Activated CD8-positive, alpha-beta memory T cell treated with anti-CD3 and anti-CD28 coated beads for 36 hours (primary cell): ENCODE measurements at regions not wholly inside any gene's neighbourhood (a gene's known extent, or its start where the extent isn't known, plus 50 kb on each side); places are given as distances from the start of the nearest gene placed in this dataset.

Source experiments
- CTCF ChIA-PET: fragments of 350-600 bp; sonication (Branson Sonifier 250); formaldehyde crosslinking; loops from one replicate; lab custom pipeline; 2021; ENCODE audit warnings: antibody characterized with exemption; lab: Charles Lee
- POLR2A ChIA-PET: fragments of 350-600 bp; sonication (Branson Sonifier 250); formaldehyde crosslinking; loops from one replicate; lab custom pipeline; 2021; ENCODE audit warnings: antibody characterized with exemption; lab: Charles Lee

DNA sequence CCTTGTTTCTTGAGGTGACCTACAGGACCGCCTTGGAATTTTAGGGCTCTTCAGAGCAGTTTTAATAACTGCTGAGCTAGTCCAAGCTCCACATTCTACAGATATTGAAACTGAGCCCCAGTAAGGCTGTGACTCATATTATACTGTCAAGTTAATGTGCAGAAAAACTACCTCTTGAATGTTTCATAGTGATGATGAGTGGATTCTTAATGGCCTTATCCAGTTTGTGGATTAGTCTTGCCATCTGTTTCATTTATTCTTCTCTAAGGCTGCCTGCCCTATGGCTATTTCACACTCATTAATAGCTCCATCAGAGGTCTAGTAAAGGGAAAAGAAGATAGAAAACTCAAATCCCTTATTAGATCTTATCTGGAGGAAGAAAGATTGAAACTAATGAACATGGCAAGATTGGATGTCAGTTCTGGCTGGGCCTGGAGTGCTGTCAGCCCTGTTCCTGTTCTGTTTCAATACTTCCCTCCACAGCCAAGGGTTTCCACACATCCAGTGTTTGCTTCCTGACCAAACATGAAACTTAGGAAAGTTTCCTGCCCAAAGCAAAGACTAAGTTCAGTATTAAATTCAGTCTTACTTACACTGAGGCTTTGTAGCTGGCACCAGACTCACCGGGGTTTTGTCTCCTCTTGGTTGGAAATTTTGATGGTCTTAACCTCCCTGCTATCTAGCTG, 215.6 kb upstream of the DMAC1 start:
- CTCF ChIA-PET = no interaction called here

DNA sequence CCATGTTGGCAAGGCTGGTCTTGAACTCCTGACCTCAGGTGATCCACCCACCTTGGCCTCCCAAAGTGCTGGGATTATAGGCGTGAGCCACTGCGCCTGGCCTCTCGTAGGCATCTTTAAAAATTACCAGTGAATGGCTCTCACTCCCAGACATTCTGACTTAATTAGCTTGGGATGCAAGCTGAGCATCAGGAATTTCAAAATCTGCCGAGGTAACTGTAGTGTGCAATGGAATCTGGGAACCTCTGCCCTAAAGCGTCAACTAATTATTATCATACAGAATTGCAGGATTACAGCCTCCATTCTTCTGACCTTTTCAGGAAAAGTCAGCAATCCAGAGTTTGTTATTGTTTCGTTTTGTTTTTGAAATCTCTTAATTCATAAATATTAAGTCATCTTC, 213.4 kb upstream of the DMAC1 start:
- CTCF ChIA-PET = interaction anchor here (0.6 kb wide), 1 partner anchor 156 kb away, joined by 4 read pairs; no protein-coding TSS in a partner anchor
- POLR2A ChIA-PET = no interaction called here

More for the DNA sequence above, 215.6 kb upstream of the DMAC1 start:
- POLR2A ChIA-PET = no interaction called here

DNA sequence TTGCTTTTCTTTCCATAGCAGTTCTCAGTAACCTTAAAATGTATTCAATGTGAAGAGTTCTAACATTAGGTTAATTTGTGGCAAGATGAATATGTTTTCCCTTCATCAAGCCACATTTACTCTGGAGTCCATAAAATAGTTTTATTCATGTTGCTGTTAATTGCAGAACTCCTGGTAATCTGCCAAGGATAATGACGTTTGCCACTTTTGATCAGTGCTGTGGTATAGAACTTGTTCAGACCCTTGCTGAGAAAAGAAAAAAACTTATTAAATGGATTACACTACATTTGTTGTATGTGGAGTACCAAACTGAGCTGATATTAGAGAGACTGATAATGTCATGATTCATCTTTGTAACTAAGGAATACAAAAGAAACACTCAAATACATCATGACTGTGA, 212.4 kb upstream of the DMAC1 start:
- ChIA-PET POLR2A (no interaction called here), CTCF (no interaction called here)

DNA sequence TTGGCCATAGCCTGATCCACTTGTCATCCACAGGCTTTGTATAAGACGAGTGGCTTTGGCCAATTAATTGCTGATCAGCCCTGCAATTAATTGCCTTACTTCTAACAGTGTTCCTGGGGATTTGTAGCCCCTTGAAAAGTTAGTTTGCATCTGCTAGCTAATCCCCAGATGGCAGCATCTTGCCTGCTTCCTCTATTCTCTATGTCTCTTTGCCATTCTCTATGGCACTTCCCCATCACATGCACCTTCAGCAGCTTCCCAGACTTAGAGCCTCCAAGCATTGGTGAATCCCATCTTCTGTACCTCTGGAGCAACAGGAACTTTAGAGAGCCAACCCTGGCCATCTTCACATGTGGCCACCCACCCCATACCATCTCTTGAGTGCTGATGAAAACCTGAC, 197.0 kb upstream of the DMAC1 start:
- POLR2A ChIA-PET = no interaction called here
- CTCF ChIA-PET = no interaction called here

DNA sequence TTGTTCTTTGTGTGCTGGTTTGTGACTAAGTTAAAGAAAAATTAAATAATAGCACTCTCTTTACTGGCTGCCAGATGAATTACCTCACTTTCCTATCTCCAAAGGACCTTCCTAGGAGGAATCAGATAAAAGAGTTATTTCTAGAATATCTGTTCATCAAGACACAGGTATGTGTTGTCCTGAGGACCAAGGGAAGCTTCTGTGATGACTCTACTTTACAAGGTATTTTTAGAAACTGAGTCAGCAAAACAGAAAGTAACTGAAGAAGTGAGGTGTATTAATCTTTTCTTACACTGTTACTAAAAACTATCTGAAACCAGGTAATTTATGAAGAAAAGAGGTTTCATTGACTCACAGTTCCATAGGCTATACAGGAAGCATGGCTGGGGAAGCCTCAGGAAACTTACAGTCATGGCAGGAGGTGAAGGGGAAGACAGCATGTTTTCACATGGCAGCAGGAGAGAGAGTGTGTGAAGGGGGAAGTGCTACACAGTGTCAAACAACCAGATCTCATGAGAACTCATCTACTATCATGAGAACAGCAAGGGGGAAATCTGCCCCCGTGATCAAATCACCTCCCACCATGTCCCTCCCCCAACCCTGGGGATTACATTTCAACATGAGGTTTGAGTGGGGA, 189.2 kb upstream of the DMAC1 start:
- ChIA-PET CTCF (no interaction called here), POLR2A (no interaction called here)

DNA sequence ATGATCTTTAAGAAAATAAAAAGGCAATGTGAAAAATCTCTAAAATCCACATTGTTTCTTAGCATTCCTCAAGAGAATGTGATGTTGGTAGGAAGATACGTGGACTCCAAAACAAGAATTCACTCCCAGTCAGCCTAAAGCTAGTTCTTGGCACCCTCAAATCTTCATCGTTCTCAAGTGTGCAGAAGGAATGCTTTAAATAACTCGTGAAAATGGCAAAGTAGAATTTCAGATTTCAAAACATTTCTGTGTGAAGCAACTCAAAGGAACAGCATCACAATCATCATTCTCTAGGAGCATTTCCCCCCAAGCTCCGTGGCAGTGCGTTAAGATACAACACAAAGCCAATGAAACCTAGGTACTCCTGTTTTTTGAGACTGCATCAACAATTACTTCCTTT, 185.1 kb upstream of the DMAC1 start:
- POLR2A ChIA-PET = no interaction called here
- CTCF ChIA-PET = no interaction called here

DNA sequence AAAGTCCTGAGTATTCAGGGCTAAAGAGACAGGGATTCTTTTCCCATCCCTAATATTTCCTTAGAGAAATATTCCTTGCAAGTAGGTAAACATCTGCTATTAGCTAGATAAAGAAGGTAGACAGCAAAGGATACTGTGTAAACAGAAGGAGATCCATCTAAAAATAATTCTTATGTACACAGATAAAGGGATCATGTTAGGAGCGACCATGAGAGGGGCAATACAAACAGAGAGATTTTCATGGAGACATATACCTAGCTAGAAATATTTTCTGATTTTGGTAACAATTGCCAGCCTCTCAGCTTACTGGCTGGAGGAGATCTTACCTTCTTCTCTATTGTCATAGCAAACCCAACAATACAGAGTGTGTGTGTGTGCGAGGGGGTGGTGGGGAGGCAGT, 184.6 kb upstream of the DMAC1 start:
- POLR2A ChIA-PET = no interaction called here
- CTCF ChIA-PET = no interaction called here

DNA sequence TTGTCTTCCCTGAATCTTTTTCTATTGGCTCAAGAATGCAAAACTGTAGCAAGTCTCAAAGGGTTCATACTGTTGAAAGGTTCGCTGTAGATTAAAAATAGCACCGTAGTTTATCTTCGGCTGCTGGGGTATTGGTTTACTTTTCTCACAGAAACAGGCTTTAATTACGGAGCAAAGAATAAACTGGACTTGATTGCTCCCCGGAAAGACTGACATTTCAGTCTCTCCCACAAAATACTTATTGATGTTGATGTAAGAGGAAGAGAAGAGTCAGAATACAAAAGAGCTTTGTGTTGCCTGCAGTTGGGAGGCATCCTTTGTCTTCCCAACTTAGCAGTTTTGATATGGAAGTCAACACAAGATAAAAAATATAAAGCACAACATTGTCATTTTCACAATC, 183.9 kb upstream of the DMAC1 start:
- POLR2A ChIA-PET = no interaction called here
- CTCF ChIA-PET = no interaction called here

DNA sequence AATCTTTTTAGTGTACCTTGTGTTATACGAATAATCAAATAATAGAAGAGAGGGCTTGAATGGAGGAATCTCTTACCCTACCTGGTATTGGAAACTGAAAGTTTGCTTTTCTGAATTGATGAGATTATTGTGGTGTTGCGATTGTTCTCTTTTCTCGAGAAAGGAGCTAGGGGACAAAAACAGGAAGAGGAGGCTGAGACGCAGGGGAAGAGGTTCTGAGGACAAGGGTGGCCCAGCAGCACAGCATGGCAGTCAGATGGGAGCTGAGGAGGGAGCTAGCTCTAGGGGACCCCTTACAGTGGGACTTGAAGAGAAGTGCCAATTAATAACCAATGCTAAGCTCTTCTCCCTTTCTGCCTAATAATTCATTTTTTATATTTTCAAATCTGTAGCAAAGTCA, 183.3 kb upstream of the DMAC1 start:
- ChIA-PET CTCF (no interaction called here), POLR2A (no interaction called here)

DNA sequence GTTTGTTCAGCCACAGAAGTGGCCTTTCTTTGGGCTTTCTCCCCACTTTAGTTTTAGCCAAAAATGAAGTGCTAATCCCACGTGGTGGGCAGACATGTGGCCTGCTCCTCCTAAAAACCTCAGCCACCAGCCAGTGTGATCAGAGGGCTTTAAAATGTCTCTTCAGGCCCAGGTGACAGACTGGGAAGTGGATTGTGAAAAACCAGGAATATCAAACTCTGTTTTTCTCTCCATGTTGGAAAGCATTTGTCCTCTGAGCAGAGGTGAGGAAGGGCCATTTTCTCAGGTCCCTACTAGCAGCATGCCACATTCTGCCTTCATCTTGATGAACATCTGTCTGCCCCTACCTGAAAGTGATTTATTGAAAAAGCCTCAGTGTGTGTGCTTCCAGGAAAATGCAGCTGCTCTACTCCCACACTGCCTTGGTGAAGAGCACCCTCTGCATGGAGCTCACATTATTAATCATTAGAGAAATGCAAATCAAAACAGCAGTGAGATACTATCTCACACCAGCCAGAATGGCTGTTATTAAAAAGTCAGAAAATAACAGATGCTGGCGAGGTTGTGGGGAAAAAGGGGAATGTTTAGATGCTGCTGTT, 181.2 kb upstream of the DMAC1 start:
- ChIA-PET POLR2A (no interaction called here), CTCF (no interaction called here)

DNA sequence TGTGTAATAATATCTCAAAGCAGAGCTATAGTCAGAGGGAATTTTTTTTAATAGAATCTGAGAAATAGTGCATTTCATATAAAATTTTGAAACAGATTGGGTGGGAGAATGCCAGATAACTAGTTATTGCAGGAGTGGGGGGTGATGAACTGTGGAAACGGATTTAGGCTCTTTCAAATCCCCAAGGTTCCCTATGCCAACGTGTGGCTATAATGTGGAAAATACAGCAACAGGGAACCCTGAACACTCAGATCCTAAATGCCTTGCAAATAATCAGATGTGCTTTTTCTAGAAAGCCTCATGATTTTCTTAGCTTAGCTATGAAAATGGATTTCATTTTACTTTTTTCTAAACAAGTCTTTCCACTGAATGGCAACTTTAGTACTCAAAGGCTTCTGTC, 180.5 kb upstream of the DMAC1 start:
- ChIA-PET POLR2A (no interaction called here), CTCF (no interaction called here)

DNA sequence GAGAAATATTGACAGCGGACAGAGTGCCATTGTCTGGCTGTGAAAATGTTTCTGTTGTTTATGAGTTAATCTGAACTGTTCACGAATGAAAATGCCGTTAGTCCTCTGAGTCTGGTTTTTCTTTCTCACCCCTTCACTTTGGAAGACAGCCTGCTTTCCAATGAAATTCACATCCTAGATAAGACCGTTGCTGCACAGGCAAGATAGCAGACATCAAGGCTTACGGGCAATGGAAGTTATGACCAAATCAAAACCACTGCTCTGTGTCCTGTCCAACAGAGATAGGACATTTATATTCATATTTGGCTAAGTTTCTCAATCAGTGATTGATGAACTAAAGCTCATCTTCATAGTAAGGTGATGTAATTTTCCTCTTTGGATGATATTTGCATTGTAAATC, 180.0 kb upstream of the DMAC1 start:
- POLR2A ChIA-PET = no interaction called here
- CTCF ChIA-PET = no interaction called here

DNA sequence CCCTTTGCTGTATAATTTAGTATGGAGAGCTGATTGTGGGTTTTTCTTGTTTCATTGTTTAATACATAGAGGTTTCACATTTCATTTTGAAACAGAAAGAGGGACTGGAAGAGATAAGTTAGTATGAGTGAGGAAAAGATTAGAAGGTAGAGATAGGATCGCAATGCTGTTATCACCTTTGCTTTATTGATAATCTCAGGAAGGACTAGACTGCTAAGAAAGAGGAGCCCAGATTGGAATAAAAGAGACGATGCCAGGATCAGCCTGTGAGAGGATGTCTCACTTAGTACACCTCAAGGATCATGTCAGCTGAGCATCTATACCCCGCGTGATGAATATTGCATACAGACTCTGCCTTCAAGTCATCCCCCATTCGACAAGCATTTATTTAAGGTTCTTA, 178.0 kb upstream of the DMAC1 start:
- CTCF ChIA-PET = no interaction called here
- POLR2A ChIA-PET = interaction anchor here (0.5 kb wide), 1 partner anchor 411 kb away, joined by 3 read pairs; no protein-coding TSS in a partner anchor

DNA sequence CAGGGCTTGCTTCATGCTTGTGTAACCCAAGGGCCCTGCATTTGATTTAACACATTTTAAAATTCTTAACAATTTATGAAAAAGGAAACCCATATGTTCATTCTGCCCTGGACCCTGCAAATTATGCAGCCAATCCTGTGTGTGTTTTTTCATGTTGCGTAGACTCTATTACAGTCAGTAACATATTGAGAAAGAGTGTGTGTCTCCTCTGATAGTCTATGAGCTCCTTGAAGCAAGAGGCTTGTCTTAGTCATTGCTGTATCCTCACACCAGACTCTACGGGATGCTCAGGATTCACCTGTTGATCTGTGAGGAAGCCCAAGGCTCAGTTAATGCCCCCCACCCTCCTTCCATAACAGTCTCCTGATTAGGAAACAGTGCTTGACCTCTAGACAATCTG, 177.3 kb upstream of the DMAC1 start:
- ChIA-PET CTCF (no interaction called here), POLR2A (no interaction called here)

DNA sequence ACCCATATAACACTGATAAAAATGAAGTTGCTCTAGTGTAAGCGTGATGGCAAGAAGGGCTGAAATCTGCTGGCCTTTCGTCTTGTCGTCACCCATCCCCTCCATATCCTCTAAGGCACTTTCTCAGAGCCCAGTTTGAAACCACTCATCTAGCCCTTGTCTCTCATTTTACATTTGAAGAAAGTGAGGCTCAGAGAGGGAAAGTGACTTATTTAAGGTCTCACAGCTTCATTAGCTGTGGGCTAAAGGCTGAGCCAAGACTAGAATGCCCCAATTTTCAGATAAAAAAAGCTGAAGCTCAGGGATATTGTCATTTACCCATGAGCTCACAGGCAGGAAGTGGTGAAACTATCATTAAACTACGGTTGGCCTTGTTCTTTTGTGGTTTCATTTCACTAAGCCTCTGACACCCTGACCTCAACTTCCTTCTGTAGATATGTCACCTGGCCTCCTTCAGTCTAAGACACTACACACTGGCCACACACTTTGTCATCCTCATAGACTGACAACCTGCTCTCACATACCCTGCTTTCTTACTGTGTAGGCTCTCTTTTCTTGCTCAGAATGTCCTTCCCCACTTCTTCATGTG, 176.7 kb upstream of the DMAC1 start:
- CTCF ChIA-PET = interaction anchor here (0.6 kb wide), 1 partner anchor 176 kb away, joined by 3 read pairs; no protein-coding TSS in a partner anchor
- POLR2A ChIA-PET = interaction anchor here (0.9 kb wide), 1 partner anchor 181 kb away, joined by 3 read pairs; no protein-coding TSS in a partner anchor

DNA sequence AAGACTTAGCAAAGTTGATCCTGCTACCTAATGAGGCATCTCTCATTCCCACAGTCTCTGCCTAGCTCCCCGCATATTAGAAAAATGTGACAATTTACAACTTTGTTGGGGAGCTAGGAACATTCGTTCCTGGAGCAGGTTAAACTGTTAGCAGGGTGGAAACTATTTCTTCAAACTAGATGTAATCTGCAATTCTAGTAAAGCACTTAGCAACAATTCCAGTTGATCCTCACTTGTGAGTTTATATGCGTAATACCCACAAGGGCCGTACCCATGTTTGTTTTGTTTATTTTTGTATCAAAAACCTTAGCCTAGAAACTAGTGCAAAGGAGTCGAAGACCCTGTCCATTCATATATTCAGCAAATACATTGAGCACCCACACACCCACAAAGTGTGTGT, 175.8 kb upstream of the DMAC1 start:
- ChIA-PET POLR2A (interaction anchor here (0.9 kb wide), 1 partner anchor 180 kb away, joined by 3 read pairs; no protein-coding TSS in a partner anchor), CTCF (interaction anchor here (0.6 kb wide), 1 partner anchor 175 kb away, joined by 3 read pairs; no protein-coding TSS in a partner anchor)

DNA sequence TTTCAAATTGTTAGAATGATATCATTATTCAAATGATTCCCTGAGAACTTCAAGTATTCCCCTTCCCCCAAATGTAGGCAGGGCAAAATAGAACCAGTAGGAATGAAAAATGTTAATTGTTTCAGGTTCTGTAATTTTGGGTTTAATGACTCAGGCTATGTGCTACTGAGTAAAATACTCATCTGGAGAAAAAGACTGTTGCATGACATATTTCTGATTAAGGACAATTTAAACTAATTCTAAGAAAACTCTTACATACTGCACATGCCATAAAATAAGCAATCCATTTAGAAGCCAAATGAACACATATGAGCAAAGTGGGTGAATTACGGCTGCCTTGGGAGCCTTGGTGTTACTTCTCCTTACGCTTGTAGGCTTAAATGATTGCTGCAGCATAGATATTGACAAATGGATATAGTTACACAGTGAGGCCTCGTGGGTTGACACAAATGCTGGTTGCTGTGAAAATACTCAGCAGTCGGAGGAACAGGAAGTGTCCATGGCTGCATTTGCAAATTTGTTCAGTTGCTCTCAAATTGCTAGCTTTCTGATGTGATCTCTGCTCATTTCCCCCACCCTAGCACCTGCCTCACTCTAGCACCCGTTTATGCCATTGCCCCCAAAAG, 174.9 kb upstream of the DMAC1 start:
- CTCF ChIA-PET = no interaction called here

DNA sequence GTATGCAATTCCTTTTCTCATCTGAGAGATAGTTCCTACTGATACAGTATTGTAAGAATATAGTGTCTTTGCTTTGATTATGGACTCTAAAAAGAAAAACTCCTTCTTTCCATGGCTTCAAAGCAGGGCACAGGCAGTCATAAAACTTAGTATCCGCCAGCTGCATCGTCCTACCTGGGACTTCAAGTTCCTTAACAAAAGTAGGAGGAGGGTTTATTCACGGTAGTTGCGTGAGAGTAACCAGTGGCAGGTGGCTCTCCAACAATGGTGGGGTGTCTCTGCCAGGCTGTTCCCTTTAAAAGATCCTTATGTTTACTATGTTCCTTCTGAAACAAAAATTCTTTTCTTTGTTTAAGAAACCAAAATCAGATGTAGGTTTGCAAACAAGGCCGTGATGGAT, 173.5 kb upstream of the DMAC1 start:
- POLR2A ChIA-PET = no interaction called here
- CTCF ChIA-PET = no interaction called here

More for the DNA sequence above, 174.9 kb upstream of the DMAC1 start:
- POLR2A ChIA-PET = no interaction called here

DNA sequence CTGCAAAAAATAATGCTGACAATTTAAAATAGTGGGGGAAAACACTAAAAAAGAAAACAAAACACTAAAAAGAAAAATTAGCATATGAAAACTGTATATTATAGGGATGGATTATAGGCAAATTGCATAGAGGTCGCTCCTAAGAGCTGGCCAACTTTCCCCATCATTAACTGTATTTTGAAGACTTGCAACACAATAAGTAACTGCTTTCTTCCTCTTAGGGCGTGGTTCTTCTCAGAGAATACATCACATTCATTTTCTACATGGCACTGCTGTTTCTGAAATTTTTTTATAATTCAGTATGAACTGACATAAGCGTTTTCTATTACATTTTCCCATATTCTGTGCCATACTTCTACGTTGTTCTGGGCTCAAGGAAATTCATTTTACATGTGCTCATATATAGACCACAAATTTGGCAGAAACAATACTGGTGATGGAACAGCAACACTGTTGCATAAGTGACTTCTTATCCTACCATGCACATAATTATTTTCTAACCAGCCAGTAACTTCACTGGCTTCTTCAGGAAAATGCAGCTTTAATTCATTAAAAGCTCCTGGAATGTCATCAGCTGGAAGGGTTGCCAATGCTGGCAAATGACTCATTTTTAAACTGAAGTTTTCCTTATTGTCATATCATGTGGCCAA, 171.2 kb upstream of the DMAC1 start:
- CTCF ChIA-PET = no interaction called here
- POLR2A ChIA-PET = no interaction called here
